GM21717 (cell line): ENCODE measurements at regions not wholly inside any gene's neighbourhood (a gene's known extent, or its start where the extent isn't known, plus 50 kb on each side); places are given as distances from the start of the nearest gene placed in this dataset.

Experiments used
- ATAC-seq: cut with Tn5 transposase; IDR thresholded peaks from one replicate; pipeline ENCODE4 v1.9.1; 2021; ENCODE audit warnings: mild to moderate bottlenecking, moderate library complexity; ENCODE audit not compliant: unreplicated experiment

DNA sequence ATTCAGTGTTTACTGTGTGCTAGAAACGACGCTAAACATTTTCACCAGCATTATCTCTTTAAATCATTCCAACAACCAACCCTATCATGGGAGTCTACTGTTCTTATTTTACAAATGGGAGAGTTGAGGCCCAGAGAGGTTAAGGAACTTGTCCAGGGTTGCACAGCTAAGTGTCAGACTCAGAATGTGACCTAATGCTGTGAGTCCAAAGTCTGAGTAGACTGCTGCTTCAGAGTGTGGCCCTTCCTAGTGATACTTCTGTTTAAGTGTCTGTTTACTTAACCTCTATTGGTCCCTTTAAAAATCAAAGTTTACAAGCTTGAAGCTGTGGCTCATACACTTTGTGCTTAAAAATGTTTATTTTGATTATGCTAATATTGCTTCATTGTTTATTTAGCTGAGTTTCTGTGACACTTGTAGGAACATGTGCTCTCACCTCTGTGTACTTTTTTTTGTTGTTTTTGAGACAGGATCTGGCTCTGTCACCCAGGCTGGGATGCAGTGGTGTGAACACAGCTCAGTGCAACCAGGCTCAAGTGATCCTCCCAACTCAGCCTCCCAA is 84.4 kb upstream of the SYPL1 start:
- ATAC-seq: no peak

DNA sequence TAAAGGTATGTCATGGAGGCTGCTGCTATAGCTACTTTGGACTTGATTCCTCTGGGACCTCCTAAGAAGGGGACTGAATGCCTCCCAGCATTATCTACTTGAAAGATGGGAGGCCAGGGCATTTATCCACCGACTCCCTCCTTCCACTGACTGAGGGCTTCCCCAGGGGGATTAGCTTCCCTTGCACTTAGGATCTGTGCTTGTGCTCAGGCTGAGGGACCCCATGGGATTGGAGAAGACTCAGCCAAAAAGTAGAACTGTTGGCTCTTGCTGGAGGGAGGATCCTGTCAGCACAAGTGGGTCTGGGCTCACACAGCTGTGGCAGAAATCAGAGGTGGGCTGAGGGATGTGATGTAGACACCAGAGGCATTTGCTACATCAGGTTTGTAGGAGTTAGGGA is 81.5 kb upstream of the SYPL1 start:
- no peak for ATAC-seq

DNA sequence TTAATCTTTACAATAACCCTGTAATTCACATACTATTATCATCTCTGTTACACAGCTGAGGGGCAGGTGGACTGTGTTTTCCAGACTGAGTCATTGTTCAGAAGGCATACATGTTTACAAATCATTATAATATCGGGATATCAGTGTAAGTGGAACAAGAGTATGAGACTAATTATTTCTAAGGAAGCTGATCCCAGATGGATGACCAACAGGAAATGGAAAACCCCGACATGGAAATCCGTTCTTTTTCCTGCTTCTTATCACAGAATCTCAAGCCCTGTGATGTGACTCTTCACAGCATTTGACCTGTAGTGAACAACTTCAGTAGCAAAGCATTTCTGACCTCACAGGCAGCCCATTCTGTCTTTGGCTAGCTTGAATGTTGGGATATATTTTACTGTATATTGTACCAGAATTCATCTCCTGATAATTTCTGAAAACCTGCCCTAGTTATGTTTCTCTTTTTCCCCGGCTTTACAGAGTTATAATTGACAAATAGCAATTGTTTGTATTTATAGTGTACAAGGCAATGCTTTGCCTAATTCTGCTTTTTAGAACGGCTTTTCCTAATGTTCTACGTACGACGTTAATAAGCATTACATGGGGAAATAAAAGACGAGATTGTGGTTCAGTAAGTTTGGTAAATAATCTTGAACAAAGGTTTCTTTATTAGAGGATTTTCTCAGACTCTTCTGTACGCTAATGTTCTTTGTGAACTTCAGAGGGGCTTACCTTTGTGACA is 78.6 kb upstream of the SYPL1 start:
- ATAC-seq: no peak

DNA sequence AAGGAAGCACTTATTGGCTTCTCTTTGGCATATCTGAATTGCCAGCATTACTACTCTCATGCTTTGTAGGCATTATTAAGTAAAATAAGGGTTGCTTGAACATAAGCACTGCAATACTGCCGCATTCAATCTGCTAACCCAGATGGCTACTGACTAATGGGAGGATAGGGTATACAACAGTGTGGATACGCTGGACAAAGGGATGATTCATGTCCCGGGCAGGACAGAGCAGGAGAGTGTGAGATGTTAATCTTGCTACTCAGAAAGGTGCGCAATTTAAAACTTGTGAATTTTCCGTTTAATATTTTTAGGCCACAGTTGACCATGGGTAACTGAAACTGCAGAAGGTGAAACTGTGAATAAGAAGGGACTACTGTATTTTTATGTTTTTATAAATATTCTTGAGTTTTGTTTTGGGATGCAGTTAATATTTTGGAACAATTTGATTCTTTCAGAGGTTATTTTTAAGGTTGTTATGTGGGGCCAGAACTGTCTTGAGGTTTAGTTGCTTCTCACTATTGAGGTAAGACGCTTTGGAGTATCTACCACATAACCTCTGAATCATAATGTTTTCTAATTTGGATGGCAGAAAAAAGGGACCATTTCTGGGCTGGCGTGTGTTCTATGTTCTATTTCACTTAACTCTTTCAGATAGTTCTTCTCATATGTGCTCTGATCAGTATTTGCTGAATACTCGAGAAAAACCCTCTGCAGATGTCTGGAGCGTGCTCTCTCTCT is 75.7 kb upstream of the SYPL1 start:
- ATAC-seq: no peak

DNA sequence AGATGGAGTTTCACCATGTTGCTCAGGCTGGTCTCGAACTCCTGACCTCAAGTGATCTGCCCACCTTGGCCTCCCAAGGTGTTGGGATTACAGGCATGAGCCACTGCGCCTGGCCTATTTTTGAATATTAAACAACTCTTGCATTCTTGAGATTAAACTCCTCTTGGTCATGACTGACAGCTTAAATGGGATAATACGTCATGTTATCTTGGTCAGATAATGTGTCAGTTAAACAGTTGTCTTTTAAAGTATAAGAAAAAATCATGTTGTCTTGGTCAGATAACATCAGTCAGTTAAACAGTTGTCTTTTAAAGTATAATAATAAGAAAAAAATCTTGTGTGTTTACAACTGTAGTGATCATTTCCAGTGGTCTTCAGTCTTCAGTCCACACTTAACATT is 73.6 kb upstream of the SYPL1 start:
- no peak for ATAC-seq

DNA sequence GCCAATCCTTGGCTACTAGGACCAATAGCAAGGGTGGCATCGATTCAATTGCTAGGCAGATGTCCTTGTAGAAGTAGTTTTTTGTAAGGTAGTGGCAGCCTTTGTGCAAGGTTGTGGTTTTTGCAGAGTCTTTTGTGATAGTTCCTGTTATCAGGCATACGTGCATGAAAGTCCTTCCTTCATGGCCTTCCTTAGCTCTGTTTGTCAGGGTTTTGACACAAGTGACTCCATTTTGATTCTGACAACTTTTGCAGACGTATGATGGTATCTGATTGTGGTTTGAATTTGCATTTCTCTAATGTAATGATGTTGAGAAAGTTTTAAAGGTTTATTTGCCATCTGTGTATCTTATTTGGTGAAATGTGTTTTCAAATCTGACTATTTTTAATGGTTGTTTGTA is 71.8 kb upstream of the SYPL1 start:
- no peak for ATAC-seq

DNA sequence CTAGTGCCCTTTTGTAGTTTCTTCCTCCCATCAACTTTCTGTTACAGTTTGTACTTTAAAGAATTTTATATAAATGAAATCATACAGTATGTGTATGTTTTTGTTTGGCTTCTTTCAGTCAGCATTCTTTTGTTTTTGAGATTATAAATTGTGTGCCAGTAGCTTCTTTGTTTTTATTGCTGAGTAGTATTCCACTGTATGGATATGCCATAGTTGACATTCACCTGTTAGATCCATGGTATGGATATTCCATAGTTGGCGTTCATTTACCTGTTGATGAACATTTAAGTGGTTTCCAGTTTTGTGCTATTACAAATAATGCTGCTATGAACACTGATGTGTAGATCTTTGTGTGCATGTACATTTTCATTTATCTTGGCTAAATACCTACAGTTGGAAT is 70.8 kb upstream of the SYPL1 start:
- no peak for ATAC-seq

DNA sequence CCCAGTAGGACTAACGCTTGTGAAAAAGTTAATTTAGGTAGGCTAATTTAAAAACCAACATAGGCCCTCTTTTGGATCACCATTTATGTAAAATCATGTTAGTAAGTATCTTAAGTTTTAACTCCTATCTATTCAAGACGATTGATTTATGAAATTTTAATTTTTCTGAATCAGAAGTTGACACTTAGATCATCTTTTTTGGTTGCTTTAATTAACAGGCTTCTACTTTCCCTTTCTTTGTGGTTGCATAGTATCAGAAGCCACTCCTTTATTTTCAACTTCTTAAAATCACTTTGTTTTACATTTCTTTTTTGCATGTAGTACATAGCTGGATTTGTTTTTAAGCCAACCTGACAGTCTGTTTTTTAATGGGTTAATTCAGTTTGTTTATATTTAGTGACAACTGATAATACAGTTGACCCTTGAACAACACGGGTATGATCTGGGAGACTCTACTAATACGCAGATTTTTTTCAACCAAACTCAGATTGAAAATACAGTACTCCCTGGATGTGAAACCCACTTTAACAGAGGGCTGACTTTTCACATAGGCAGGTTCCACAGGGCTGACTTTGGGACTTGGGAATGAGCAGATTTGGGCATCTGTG is 69.7 kb upstream of the SYPL1 start:
- no peak for ATAC-seq

DNA sequence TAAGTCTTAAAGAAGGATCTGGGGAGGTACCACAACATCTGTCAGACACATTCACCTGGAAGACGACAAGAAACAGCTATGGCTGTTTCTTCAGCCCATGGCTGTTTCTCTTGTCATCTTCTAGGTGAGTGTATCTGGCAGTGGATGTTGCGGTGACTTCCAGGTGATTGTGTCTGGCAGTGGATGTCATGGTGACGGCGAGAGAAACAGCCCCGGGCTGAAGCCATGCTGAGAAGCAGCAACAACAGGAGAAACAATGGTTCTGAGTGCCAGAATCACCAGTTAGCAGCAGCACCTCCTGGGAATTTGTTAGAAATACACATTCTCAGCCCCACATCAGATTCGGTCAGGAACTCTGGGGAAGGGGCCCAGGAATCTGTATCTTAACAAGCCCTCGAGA is 68.6 kb upstream of the SYPL1 start:
- ATAC-seq: no peak

DNA sequence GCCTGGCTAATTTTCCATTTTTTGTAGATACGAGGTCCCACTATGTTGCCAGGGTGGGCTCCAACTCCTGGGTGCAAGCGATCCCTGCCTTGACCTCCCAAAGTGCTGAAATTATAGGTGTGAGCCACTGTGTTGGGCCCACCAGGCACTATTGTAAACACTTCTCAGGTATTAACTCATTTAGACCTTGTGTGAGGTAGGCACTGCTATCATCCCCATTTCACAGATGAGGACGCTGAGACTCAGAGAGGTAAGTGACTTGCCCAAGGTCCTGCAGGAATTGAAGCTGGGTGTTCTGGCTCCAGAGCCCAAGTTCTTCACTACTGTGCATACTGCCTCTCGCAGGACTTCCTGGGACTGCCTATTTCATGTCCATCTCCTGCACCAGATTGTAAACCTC is 67.1 kb upstream of the SYPL1 start:
- ATAC-seq: no peak

DNA sequence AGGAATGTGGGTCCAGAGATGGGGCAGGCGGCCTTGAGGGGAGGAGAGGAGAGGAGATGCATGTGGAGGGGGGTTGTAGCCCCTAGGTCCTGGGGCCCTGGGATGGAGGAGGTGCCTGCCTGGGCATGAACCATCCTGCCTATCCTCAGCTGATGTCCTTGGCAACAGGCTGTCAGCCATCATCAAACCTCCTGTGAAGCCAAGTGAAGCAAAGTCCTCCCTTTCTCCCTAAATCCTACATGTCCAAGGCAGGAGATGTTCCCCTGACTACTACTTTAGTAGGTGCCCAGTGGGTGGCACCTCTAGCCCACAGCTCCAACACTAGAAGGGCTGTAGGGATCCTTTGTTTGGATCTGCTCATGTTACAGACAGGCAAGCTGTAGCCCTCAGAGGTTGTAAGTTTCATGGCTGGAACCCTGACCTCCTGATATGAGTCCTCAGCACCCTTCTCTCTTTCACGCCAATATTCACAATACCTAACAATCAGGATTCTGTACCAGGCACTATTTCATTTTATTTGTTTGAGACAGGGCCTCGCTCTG is 66.6 kb upstream of the SYPL1 start:
- no peak for ATAC-seq

DNA sequence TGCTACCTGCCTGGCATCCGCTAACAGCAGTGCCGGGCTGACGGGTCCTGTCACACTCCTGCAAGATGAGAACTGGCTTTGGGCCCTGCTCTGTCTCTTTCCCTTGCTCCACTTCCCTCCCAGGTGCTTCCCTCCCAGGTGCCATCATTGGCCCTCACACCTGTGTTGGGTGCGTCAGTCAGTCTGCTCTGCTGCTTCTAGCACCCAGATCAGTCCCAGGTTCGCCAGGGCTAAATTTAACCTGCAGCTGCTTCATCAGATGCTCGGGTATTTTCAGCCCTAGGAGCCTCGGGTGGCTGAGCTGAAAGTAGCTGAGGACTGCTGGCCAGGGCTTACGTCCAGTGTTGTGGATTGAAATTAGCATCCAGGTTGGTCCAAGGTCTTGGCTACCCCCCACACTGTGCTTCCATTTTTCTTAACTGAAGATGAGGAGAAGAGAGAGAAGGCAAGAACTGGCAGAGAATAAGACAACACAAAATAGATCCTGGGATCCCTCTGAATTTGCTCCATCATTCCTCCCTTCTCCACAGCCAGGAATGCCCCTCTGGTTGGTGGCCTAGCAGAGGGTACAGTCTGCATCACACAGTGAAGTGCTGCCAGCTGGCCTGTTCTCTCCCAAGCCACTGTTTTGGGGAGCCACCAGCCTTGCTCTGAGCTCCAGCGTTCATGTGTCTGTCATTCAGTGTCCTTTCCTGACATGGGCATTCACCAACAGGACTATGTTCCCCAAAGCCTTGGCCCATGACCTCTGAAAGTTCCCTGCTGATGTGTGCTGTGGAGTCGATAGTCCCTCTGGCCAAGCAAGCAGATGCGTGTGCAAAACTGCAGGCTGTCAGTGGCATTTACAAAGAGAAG is 65.9 kb upstream of the SYPL1 start:
- ATAC-seq: no peak

DNA sequence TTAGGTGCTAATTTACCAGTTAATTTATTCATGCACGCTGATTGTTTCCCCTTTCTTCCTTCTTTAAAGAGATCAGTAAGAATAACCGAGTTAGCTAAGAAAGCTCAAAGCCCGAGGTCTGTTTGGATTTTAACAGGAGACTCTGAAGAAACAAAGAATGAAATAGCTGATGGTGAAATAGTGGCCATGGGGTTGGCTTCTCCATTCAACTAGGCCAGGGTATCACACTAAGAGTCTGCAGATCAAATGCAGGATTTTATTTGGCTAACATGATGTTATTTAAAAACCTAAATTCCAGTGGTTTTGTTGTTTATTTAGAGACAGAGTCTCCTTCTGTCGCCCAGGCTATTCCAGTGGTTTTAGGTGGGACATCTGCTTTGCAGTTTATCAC is 65.2 kb upstream of the SYPL1 start:
- no peak for ATAC-seq

DNA sequence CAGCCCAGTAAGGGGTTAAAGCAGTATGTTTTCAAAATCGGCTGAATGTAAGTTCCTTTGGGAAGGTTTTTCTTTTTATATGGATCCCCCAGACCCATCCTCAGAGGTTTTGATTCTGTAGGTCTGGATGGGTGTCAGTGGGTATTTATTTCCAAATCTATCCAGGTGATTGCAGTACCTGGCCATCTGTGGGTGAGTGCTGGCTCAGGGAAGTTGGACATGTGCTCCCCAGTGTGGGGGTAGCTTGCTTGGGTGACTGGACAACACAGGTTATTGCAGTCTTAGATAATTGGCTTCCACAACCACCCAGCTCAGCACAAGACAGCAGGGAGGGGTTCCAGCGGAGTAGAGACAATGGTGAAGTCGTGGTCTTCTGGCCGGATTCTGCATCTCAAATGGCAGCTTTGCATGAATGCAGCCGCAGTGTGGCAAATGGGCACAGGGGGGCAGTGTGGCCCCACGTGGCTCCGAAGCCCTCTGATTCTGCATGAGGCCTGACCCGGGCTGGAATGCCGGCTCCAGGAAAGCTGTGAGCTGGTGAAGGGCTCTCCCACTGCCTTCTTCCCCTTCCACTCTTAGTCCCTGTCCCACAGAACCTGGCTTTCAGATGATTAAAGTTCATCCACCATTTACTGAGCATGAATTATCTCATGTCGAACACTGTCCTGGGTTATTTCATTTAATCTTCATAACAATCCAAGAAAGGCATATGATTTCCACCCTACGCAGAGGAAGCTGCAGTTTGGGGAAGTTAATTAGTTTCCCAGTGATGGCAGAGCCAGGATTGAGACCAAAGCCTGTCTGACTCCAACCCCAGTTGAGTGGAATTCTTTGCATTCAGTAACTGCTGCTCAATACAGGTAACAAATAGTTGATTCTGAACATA is 64.5 kb upstream of the SYPL1 start:
- ATAC-seq: peak; percentile 51

DNA sequence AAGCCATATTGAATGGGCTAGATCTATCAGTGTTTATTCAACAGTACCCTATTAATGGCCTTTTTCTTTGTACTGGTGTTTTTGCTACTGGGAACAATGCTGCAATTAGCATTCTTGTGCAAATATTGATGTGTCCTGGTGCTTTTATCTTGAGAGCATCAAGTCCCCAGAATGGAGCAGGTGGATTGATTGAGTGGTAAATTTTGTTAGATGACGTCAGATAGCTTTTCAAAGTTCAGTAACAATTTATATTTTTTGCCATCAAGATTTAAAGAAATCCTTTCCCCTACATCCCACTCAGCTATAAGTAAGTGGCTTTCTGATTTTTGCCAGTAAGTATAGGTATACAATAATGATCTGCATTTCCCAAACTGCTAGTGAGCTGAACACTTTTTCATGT is 63.4 kb upstream of the SYPL1 start:
- ATAC-seq: no peak

DNA sequence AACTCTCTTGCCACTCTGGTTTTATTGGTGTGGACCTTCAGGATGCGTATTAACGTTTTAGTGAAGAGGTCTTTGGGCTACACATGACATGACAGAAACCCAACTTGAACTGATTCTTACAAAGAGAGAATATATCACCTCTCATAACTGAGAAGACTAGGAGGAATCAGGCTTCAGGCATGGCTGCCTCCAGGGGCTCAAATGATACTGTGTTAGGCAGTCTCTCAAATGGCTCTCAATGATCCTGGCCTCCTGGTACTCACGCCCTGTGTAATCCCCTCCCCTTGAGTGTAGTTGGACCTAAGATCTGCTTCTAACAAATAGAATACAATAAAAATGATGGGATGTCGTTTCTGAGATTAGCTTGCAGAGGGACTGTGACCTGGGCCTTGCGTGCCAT is 58.5 kb upstream of the SYPL1 start:
- ATAC-seq: no peak

DNA sequence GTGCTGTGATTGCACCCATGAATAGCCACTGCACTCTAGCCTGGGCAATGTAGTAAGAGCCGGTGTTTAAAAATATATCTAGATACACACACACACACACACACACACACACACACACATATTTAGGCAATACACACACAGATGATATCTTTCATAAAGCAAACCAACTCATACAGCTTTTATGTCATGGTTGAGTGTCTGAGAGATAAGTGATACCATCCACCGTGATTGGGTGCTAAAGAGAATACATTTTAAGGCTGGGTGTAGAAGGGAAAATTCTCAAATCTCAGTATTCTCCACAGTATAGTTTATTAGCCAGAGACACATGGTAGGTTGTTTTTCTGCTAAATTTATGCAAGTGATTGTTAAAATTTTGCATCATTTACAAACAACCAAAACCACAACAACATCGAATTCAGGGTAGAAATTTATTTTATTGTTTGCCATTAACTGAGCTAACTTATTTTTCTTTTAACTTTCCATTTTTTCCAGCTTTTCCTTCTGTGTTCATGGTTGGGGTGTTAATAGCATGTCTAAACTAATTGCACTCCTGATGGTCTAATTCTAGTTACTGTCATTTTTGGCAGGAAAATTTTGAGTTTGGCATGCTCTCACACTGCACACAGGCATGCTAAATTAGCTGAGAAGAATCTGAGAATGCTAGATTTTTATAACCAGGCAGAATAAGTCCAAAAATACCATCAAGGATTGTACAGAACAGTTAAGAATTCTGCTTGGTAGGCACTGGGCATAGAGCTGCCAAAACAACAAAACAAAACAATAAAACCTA is 57.9 kb upstream of the SYPL1 start:
- no peak for ATAC-seq

DNA sequence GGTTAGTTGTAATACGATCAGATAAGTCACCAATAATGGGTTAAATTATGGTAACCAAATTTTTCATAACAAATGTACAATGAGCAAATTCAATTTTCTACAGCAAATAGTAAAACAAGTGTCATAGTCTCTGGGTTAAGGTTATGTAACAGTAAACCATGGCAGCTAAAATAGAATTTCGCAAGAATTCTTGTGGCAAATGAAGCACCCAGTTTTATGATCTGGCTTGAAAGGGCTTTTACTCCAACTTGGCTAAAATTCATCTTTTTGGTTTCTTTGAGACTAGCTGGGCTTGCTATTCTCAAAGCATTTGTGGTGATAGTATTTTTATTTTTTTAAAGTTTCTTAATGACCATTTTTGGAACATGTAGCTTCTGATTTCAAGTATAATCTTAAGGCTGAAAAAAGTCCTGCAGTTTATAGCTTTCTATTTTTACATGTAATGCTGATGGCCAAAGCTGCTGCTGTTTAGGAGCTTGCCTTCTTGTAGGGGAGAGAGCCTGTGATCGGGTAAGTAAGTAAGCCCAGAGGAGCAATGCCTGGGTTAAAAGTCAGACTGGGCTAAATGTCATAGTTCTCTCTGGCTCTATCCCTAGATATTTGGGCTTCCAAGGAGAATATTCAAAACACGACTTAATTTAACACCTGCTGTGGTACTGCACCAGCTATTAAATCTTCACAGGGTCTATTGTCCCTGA is 55.5 kb upstream of the SYPL1 start:
- ATAC-seq: no peak
